COLO668 (cell line): ENCODE measurements at regions not wholly inside any gene's neighbourhood (a gene's known extent, or its start where the extent isn't known, plus 50 kb on each side); places are given as distances from the start of the nearest gene placed in this dataset.
"Not testable (repeated sequence)": the region's sequence is repeated elsewhere in the genome, so short reads cannot be mapped to it uniquely, and the experiment has no call there.

ENCODE experiments used
- DNase-seq: peaks from one replicate; lab custom pipeline; 2025; ENCODE audit not compliant: unreplicated experiment; lab: John Stamatoyannopoulos, UW

DNA sequence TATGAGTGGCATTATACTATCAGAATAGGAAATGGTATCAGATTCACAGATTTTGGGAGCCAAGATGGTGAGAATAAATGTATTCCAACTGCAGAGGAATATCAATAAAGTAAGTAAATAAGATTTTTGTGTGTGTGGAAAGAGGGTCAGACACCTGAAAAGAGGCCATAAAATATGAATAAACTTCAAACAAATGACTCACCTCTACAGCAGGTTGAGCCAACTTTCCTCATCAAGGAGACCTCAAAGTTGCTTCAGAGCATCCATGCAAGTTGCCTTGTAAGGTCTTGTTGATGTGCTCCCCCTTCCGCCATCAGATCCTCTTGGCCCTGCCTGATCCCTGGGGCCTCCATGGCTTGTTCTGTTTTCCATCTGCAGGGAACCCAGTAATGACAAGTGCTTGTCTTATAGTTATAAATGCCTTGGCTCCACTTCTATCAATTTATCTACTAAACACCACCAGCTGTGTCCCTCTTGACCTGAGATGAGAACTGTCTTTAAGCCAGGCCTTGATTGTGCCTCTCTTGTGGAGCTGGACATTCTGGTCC is 775.6 kb downstream of the LTN1 start:
- no peak for DNase-seq

DNA sequence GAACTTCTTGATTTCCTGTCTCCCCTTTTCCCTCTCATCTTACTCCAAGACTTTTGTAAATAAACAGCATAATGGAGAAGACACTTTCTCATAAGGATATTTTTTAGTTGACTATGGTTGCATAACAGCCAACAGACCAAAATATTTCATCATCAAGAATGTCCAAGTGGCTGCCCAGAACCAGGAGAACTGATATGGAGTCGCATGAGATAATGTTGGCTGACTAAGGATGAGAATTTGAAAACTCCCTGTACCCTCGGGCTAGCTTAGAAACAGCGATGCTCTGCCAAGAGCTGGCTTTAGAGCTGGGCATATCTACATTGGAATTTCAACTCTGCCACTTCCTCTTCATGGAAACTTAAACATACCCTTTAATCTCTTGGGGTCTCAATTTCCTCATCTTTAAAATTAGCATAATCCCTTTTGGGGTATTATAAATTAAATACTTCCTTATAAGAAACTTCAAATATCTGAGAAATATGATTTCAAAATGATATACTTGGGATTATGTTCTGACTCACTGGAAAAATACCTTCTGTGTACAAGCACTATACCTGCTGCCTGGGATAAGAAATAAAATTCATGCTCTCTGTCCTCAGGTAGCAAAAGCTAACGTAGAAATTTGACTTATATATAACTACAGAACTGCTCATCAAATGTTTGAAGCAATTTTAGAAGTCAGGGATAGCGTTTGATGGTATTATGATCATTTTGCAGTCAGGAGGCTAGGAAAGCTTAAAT is 777.3 kb downstream of the LTN1 start:
- DNase-seq, result no peak

DNA sequence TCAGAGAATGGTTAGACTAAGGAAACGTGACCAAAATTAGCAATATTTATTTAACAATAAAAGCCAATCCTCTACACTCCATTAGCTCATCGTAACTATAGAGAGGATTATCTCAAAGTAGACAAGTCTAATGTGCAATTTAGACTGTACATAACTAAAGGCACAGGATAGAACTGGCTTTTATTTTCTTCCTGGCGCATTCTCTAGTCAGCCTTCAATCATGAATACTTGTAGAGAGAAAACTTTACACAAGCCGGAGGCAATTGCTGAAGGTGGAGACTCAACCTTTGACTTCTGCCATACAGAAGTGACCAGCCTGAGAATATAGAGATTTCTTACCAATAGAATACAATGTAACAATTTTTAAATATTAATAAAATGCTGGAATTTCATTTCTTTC is 777.9 kb downstream of the LTN1 start:
- DNase-seq, result no peak

DNA sequence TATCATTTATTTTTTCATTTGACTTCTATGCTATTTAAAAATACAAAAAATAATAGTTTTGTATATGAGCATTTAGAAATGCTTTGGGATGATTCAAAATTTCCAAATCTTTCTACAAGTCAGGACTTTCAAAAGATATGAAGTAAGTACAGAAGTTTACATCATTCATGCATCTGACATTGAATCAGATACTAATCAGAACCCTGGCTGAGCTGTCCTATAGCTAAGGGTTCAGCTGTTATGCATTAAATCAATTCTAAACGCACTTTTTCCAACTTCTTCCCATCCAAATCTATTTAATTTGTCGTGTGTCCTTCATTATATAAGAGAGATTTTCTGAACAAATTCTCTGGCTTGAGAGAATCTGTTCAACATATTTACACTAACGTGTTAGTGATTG is 779.4 kb downstream of the LTN1 start:
- DNase-seq, result no peak

DNA sequence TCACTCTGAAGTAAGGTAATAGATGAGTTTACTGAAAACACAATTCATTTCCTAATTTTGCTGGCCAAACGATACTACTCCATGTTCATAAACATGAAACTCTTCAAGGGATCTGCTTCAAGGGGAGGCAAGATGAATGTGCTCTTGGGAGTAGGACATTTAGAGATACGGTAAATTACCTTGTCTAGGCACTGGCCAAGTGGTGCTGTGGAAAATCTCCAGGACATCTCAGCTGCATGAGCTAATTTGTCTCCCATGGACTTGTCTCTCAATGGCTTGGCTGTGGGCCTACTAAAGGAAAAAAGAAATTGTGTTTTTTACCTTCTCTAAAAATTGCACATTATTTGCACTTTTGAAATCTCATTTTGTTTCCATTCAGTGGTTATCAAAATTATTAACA is 780.6 kb downstream of the LTN1 start:
- no peak for DNase-seq

DNA sequence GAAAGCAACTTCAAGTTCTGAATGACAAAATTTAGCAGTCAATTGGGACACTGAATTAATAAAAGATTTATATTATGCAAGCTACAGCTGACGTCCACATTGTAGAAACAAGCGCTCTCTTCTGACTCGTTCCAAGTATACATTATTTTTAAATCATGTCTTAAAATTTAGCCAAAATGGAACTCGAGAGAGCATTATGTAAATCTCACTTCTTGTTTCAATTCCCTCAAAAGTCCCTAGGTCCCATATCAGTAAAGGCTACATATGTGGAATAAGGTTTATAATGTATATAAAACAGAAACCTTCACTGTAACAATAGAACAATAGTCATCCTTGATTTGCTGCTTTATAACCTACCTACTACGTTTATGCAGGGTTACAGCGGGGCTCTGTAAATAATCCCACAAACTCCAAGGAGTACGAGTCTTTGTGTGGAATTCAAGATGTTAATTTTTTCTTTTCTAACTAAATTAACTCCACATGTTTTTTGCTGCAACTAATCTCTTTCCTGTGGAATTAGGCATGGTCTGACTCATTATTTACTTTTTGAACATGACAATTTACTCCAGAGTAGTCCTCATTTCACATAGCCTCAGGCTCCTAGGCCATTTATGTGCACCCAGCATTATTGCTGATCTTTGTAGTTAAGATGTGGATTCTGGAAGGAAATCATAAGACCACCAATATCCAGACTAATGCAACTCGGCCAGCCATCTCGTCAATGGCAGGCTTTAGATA is 785.1 kb downstream of the LTN1 start:
- DNase-seq, result no peak

DNA sequence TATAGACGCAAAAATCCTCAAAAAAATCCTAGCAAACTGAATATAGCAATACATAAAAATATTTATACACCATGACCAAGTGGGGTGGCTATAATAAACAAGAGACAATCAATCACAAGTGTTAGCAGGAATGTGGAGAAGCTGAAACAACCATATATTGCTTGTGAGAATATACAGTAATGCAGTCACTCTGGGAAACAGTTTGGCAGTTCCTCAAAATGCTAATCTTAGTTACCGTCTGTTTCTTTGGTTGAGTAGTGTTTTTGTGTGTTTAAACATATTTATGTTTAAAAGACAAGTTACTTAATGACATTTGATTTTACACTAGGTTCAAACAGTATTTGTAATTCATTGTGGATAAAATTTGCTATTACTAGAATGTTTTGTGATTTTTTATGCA is 792.0 kb downstream of the LTN1 start:
- DNase-seq, result no peak

DNA sequence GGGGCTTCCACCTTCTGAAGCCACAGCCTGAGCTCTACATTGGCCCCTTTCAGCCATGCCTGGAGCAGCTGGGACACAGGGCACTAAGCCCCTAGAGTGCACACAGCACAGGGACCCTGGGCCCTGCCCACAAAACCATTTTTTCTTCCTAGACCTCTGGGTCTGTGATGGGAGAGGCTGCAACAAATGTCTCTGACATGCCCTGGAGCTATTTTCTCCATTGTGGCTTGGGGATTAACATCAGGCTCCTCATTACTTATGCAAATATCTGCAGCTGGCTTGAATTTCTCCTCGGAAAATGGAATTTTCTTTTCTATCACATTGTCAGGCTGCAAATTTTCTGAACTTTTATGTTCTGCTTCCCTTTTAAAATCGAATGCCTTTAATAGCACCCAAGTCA is 795.7 kb downstream of the LTN1 start:
- DNase-seq, result no peak

DNA sequence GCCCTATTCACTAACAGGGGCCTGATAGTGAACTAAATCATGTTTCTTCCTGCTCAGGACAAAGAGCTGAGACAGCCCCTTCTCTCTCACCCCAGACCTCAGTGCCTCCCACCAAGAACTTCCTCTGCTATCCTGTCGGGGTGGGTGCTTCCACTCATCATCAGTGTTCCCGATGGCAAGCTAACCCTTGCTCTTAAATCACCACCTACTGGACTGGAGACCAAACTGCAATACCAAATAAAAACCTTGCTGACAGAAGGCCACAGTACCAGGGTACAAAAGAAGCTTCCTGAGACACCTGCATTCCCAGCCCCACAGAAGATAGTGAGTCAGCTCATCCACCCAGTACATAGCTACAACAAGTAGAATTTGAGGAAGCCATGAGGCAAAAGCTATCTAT is 799.5 kb downstream of the LTN1 start:
- DNase-seq, result no peak

DNA sequence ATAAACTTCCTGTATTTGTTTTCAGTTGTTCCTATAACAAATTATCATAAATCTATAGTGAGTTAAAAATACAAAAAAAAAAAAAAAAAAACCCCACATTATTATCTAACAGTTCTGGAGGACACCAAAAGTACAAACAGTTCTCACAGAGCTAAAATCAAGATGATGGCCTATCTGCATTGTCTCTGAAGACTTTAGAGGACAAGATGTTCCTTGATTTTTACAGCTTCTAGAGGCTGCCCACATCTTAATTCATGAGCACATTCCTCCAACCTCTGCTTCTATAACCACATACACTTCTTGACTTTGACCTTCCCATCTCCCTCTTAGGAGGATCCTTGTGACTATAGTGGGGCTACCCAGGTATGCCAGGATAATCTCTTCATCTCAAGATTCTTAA is 806.1 kb downstream of the LTN1 start:
- no peak for DNase-seq

DNA sequence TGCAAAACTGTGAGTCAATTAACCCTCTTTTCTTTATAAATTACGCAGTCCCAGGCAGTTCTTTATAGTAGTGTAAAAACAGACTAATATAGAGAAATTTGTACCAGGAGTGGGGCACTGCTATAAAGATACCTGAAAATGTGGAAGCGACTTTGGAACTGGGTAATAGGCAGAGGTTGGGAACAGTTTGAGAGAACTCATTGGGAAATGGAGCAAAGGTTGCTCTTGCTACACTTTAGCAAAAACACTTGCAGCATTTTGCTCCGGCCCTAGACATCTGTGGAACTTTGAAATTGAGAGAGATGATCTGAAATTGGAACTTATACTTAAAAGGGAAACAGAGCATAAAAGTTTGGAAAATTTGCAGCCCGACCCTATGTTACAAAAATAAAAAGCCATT is 810.9 kb downstream of the LTN1 start:
- no peak for DNase-seq

DNA sequence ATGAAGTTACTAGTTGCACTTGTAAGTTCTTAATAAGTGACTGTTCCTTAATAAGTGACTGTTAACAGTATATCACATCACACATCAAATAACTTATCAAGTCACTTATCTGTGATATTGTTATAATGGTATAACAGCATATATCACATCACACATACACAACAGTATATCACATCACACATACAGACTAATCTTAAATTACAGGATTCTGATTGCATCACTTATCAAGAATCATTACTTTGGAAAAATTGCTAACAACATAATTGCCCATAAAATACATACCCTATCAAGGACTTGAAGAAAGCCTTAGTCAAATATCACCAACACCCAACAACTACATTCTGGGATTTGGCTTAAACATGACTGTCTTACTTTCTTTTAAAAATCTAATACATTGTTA is 813.5 kb downstream of the LTN1 start:
- DNase-seq, result no peak

DNA sequence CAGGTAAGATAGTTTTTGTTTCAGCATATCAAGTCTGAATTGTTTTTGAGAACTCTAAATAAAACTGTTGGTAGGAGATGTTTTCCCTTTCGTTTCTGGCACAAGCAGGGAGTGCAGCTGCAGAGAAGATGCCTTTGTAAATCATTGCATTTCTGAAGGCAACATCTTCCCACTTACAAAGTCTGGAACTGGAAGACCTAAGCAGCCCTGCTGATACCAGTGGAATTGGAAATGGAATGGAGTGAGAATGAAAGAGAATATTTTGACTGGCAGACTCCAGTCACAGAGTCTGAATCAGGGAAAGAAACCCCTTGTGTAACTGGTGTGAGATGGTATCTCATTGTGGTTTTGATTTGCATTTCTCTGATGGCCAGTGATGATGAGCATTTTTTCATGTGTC is 815.6 kb downstream of the LTN1 start:
- no peak for DNase-seq

DNA sequence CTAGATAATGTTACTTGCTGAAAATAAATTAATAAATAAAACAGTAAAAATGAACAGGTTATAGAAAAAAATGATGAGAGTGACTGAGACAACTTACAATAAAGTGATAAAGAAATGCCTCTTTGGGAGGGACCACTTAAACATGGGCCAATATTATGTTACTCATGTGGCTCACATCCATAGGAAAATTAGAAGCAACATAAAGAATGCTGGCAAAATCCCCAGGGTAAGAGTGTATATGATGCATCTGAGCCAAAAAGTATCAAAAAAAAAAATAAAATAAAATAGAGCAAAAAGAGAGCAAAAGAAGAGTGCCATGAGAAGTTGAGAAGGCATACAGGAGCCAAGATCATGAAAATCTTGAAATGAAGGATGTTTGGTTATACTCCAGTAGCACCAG is 818.0 kb downstream of the LTN1 start:
- no peak for DNase-seq

DNA sequence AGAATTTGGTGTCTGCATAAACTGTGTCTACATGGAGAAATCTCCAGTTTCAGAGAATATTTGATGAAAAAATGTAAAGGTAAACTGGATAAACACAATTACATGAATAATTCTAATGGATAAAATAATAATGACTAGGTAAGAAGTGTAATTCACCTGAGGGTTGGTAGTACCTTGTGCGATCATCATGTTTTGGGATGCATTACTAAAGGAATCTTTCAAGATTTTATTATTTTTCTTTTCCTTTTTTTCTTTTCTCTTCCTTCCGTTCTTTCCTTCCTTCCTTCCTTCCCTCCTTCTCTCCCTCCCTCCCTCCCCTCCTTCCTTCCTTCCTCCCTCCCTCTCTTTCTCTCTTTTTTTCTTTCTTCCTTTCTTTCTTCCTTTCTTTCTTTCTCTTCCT is 818.7 kb downstream of the LTN1 start:
- DNase-seq, result no peak

DNA sequence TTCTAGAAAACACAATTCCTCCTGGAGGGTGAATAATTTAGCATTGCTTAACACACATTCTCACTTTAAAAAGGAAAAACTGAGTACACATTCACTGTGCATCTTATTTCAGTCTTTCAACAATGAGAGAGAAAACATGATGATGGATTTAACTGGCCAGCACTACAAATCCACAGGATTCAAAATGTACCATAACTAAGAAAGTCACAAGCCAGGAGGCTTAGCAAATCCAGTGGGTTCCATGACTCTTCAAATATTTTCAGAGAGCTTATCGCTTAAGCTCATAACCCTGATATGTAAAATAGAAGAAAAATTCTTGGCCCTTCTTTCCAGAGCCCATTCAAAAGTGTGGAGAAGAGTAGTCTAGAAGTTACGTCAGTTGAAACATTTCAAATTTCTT is 820.3 kb downstream of the LTN1 start:
- DNase-seq, result no peak

DNA sequence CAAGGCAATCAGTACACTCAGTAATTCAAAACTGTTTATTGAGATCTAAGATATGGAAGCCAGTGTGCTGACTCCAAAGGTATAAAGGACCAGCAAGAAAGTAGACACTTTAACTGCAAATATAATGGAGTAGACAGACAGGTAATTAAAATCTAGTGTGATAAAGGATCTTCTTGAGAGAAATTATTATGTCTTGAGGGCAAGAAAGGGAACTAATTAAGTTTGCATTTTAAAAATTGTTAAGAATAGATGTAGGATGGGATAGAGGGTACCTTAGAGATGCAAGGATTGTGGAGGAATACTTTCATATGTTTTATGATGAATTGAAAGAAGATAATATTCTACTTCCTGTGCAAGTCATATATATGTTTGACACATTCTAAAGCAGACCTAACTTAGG is 825.3 kb downstream of the LTN1 start:
- no peak for DNase-seq

DNA sequence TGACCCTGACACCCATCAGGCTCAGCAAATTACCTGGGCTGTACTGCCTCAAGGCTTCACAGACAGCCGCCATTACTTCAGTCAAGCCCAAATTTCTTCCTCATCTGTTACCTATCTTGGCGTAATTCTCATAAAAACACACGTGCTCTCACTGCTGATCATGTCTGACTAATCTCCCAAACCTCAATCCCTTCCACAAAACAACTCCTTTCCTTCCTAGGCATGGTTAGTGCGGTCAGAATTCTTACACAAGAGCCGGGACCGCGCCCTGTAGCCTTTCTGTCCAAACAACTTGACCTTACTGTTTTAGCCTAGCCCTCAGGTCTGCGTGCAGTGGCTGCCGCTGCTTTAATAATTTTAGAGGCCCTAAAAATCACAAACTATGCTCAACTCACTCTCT is 828.2 kb downstream of the LTN1 start:
- not testable (repeated sequence) for DNase-seq

DNA sequence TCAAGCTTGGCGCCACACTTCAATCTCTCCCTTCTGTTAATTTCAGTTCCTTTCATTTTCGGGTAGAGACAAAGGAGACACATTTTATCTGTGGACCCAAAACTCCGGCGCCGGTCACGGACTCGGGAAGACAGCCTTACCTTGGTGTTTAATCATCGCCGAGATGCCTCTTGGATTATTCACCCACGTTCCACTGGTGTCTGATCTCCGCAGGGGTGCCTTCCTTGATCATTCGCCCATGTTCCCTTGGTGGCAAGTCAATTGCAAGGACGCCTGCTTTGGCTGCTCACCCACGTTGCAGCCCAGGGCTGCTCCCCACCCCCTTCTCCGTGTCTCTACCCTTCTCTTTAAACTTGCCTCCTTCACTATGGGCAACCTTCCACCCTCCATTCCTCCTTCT is 830.6 kb downstream of the LTN1 start:
- not testable (repeated sequence) for DNase-seq

DNA sequence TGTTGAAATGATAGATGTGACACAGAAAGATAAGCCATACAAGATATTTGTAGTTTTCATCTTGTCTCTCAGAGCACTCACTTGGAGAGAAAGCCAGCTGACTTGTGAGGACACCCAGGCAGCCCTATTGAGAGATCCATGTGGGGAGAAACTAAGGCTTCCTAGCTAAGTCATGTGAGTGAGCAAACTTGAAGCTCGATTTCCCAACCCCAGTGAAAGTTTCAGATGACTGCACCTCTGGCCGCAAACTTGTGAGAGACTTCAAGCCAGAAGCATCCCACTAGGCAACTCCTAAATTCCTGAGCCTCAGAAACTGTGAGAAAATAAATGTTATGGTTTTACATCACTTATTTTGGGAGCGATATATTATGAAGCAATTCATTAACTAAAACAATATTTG is 832.3 kb downstream of the LTN1 start:
- DNase-seq, result no peak

DNA sequence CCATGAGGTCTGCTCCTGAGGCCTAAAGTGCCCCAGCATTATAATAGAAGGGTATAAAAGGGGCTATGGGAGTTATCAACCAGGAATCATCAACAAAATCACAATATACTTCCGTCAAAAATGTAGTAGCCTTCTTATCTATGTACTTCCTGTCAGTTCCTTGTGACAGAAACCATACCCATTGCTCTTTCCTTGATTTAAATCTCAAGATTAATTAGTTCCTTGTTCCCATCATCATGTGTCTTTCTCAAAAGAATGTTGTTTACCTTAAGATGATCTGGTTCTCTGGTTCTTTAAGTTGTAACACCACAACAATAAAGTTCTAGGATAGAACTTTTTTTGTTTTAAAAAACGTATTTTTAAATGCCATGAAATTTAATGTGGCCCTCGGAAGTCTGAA is 833.3 kb downstream of the LTN1 start:
- no peak for DNase-seq

DNA sequence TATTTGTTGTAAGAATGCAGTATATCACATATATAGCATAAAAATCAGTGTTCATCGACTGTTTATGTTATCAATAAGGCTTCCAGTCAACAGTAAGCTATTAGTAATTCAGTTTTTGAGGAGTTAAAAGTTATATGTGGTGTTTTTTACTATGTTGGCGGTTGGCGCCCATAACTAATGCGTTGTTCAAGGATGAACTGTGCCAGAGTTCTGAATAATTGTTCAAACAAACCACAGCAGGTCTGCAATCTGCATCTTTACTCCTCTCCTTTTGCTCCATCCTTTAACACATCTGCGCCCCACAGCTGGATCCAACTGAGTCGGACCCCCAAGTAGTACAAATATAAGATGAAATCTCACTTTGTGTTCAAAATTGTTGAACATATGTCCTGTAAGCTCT is 836.1 kb downstream of the LTN1 start:
- no peak for DNase-seq

DNA sequence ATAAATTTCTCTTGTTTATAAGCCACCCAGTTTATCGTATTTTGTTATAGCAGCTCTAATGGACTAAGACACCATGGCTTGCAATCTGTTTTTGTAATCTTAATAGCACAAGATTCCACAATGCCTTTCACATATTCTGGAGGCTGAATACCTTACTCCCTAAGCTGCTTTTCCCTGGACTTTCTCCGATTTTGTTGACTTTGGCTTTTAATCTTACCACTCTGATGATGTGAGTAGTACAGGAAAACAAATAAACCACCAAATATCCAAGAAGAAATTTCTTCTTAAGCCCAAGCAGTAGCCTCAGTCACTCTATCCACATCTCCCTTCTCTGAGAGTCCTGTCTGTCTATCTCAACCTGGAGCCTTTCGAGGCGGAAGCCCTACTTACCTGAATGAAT is 838.6 kb downstream of the LTN1 start:
- no peak for DNase-seq
